LNCaP clone FGC (cell line): ENCODE measurements at regions not wholly inside any gene's neighbourhood (a gene's known extent, or its start where the extent isn't known, plus 50 kb on each side); places are given as distances from the start of the nearest gene placed in this dataset.

Source experiments
- DNase-seq: peaks from one replicate; pipeline ENCODE4 v3.0.0-alpha.2; 2011; ENCODE audit warnings: low read depth
- H3K4me3 ChIP-seq: 2 replicates; pipeline ENCODE4 v1.5.1; 2011; ENCODE audit warnings: mild to moderate bottlenecking, low read depth, low read length, control low read depth
- TF ChIP-seq, protein P1 (sequence below): IDR thresholded peaks from 2 replicates; pipeline ENCODE4 v1.5.1; 2012; ENCODE audit warnings: mild to moderate bottlenecking; ENCODE audit not compliant: control insufficient read depth, insufficient read depth; ENCODE audit errors: extremely low read depth

DNA sequence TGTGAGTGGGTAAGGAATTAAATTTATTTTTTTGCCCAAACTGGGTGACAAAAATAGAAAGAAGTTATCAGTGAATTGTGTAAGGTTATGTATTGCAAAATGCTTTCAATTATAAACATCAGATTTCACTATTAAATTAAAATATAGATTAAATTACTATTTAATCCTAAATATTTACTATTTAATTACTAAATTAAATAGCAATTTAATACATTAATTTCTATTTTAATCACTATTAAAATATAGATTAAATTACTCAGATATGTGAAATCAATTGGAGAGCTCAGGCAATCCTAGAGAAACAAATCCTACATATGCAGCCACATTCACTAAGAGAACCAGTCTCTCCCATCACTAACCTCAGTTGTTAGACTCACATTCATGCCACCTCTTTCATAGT lies 2075.8 kb downstream of the MRPL39 start:
- TF ChIP-seq, protein P1, sequence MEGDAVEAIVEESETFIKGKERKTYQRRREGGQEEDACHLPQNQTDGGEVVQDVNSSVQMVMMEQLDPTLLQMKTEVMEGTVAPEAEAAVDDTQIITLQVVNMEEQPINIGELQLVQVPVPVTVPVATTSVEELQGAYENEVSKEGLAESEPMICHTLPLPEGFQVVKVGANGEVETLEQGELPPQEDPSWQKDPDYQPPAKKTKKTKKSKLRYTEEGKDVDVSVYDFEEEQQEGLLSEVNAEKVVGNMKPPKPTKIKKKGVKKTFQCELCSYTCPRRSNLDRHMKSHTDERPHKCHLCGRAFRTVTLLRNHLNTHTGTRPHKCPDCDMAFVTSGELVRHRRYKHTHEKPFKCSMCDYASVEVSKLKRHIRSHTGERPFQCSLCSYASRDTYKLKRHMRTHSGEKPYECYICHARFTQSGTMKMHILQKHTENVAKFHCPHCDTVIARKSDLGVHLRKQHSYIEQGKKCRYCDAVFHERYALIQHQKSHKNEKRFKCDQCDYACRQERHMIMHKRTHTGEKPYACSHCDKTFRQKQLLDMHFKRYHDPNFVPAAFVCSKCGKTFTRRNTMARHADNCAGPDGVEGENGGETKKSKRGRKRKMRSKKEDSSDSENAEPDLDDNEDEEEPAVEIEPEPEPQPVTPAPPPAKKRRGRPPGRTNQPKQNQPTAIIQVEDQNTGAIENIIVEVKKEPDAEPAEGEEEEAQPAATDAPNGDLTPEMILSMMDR = no peak
- DNase-seq = no peak
- no peak overlapping the region for H3K4me3 ChIP-seq

DNA sequence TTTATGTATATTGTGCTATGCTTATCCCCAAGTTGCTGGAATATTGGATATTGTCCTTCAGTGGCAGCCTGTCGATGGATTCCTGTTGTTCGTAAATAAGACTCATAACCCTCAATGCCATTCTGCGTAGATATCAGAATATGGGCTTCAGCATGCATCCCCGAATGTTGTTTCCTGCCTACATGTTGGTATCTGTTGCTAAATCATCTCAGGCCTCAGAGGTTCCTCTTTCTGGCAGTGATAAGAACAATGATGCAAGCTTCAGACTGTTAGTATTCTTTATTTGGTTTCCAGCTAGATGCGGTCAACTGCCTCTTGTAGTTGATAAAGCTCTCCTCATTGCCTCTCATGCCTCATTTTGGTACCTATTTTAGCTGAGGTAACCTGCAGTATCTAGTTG lies 2082.6 kb downstream of the MRPL39 start:
- DNase-seq = peak; percentile 46
- TF ChIP-seq, protein P1 = no peak
- no peak overlapping the region for H3K4me3 ChIP-seq

DNA sequence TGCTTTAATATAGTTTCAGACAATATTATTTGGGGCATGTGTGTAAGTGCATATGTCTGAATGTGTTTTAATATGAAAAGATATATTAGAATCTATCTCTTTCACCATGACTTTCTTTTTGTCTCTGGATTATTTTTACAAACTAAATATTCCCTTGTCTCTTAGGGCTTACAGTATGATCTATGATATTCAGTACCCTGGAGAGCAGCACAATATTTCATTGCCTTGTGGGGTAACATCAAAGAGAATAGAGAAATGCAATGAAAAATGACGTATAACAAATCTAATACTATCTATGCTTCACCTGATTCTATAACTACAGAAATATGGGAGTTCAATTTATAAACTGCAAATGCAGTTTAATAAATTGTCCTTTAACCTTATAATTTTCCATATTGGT lies 2084.5 kb downstream of the MRPL39 start:
- TF ChIP-seq, protein P1 = no peak
- H3K4me3 ChIP-seq = no peak overlapping the region
- DNase-seq = no peak

DNA sequence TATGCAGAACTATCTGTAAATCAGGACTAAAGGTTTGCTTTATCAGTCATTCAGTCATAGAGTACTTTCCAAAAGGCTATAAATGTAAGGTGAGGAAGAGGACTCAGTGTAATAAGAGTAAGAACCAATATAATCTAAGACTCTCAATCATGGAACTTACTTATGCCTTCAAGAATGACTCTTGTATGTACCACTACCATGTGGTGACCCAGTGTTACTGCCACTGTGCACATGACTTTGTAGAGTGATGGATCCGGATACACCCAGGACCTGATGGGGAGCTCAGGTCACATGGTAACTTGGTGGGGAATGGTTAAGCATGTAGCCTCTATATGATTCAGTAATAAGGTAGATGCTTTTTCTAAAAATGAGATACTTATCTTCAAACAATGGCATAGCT lies 2099.8 kb downstream of the MRPL39 start:
- no peak overlapping the region for H3K4me3 ChIP-seq
- TF ChIP-seq, protein P1 = no peak
- DNase-seq = no peak

DNA sequence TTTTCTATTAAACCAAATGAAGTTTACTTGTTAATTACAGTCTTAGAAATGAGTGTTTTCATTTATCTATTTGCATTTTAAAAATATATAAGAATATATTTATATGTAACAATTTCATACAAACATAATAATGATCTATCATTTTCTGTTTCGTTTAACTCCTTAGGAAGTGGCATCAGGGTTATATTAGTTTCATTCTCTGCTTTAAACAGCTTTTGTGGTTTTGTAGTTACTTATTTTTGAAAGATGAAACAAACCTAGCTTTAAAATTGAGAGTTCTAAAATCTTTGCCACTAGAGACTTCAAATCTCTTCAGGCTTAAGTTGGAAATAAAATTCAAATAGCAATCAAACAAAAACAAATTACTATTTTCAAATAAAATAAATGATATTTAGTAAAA lies 2110.6 kb downstream of the MRPL39 start:
- no peak for DNase-seq
- TF ChIP-seq, protein P1 = no peak
- H3K4me3 ChIP-seq = no peak overlapping the region

DNA sequence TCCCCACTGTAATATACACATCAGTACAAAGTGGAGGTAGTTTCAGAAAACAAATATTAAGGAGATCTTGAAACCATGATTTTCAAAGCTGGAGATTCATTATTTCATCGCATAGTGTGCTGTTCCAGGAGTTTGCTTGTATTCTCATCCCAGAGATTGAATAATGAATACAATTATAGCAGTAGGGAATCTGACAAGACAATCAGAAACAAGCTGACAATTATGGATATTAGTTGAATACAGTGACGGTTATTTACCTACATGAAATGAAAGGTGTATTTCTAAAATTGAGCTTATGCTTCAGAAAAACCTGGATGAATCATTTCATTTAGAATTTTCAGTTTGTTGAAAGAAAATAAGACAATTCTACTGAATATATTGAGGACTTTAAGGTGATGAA lies 2119.0 kb downstream of the MRPL39 start:
- TF ChIP-seq, protein P1 = no peak
- no peak for DNase-seq
- no peak overlapping the region for H3K4me3 ChIP-seq

DNA sequence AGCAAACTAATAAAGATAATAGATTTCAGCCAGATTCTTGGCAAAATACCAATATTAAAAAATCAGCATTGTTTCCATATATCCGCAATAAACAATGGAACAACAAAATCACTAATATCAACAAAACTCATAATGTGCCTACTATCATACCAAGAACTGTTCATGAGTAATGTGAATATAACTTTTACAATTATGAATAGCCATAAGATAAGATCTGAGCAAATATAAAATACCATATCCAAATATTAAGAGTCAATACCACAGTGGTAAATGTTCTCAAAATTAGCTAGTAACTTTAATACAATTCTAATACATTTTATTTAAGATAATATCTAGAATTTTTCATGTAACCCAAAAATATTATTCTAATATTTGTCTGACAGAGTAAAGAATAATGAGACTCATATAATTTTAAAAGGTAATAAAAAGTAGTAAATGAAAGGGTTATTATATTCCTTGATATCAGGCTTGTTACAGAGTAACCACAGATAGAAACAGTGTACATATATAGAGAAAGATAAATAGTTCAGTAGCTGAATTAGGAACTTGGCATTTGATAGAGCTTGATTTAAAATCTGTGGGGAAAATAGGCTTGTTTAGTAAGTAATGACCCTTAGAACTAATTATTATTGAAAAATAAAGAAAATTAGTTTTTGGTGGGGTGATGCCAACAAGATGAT lies 2126.6 kb downstream of the MRPL39 start:
- H3K4me3 ChIP-seq = no peak overlapping the region
- DNase-seq = peak; percentile 90
- TF ChIP-seq, protein P1 = no peak
